ENCODE measurements at regions not wholly inside any gene's neighbourhood (a gene's known extent, or its start where the extent isn't known, plus 50 kb on each side); places are given as distances from the start of the nearest gene placed in this dataset.

- Histone ChIP-seq H3K27ac (no peak overlapping the region), H3K4me3 (no peak overlapping the region), H3K36me3 (no peaks in the 10 kb centered on the region), H3K27me3 (no peaks in the 10 kb centered on the region), H3K9me3 (no peaks in the 10 kb centered on the region), H3K4me1 (no peaks in the 10 kb centered on the region)
- intact Hi-C loops (cut with DNase I): no loop called here
- peak in 1 of 4 donors; percentile 37 for ATAC-seq
- DNase-seq: no peak
- WGBS (ENCODE audit: insufficient coverage, low coverage, low lambda C conversion rate, missing lambda C conversion rate): 50% methylated on average over 1 of the region's 1 CpG
- TF ChIP-seq POLR2A (IDR thresholded peaks at IDR 0.05) (no peak), CTCF (IDR thresholded peaks at IDR 0.05) (no peak)
These were observed 138.6 kb upstream of the TRHDE start for GRCh38 chr12:72133497-72134055.

DNA sequence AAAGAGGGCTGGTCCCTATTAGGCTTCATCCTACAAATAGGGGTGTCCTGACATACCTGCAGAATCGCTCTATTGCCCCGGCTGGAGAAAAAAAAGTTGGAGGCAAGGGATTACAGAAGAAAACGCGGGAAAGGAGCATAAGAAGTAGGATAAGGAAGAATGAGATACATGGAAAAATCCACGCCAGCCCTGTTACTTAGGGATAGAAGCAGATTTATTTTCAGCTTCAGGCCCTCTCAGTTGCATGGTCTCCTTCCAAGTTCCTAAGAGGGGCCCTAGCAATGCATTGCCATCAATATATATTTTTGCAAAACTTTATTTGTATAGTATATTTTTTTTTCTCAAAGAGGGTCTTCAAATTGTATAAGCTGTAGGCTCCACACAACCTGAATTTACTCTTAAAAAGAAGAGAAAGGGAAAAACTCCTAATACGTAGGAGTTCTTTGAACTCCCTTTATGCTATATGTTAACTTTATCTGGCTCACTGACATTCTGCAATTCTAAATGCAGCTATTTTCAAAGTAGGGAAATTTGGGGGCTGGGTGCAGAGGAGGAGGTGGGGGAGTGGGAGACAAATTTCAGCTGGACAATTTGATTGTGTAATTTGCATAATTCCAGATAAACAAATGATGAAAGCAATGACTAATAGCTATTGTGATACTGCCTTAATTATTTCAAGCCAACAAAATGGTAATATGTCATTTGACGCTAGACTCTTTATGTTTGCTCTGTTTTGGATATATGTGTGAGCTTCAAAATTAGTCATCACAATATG is 137.7 kb upstream of the TRHDE start:
- no peak overlapping the region for H3K4me3 ChIP-seq
- no peaks in the 10 kb centered on the region for H3K36me3 ChIP-seq
- WGBS (ENCODE audit: insufficient coverage, low coverage, low lambda C conversion rate, missing lambda C conversion rate): 44% methylated on average over 7 of the region's 7 CpGs
- no peak for DNase-seq
- ATAC-seq: no peak
- intact Hi-C loops (cut with DNase I): no loop called here
- H3K27me3 ChIP-seq: no peaks in the 10 kb centered on the region
- H3K27ac ChIP-seq: no peak overlapping the region
- H3K4me1 ChIP-seq: no peaks in the 10 kb centered on the region
- H3K9me3 ChIP-seq: no peaks in the 10 kb centered on the region
- TF ChIP-seq CTCF (IDR thresholded peaks at IDR 0.05) (no peak), POLR2A (IDR thresholded peaks at IDR 0.05) (no peak)

DNA sequence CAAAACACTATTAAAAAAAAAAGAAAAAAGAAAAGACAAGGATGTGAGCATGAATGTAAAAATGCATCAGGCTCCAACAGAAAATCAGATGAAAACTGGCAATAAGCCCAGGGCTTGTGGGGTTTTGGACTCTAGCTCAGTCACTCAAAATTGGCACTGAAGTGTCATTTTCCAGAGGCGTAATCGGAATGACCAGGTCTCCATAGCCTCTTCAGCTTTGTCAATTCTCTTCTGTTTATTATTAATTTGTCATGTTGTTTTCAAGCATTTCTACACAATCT is 137.2 kb upstream of the TRHDE start:
- DNase-seq: no peak
- Histone ChIP-seq H3K4me3 (no peak overlapping the region), H3K4me1 (no peaks in the 10 kb centered on the region), H3K27me3 (no peaks in the 10 kb centered on the region), H3K9me3 (no peaks in the 10 kb centered on the region), H3K27ac (no peak overlapping the region), H3K36me3 (no peaks in the 10 kb centered on the region)
- intact Hi-C loops (cut with DNase I): no loop called here
- WGBS (ENCODE audit: insufficient coverage, low coverage, low lambda C conversion rate, missing lambda C conversion rate): 30% methylated on average over 2 of the region's 2 CpGs
- ATAC-seq: no peak
- TF ChIP-seq POLR2A (IDR thresholded peaks at IDR 0.05): no peak
- no peak for TF ChIP-seq CTCF (IDR thresholded peaks at IDR 0.05)

DNA sequence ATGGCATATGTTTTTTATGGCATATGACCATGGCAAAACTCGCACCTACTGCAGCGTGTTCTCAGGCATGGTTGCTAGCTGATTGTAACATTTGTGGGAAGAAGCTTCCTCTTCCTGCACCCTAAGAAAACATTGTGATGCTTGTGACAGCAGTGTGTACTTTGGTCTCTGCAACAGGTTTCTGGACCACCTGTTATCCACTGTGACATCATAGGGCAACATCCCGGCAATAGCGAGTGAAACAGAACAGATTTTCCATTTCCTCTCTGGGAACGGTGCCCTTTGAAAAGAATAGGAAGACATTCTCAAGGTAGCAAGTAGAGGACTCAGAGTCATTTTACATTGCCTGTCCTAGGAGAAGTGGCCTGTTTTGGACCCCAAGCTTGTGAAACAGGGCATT is 135.4 kb upstream of the TRHDE start:
- Histone ChIP-seq H3K27ac (no peak overlapping the region), H3K36me3 (no peaks in the 10 kb centered on the region), H3K4me1 (no peaks in the 10 kb centered on the region), H3K9me3 (no peaks in the 10 kb centered on the region), H3K4me3 (no peak overlapping the region), H3K27me3 (no peaks in the 10 kb centered on the region)
- no peak for DNase-seq
- 70% methylated on average over 5 of the region's 5 CpGs for WGBS (ENCODE audit: insufficient coverage, low coverage, low lambda C conversion rate, missing lambda C conversion rate)
- no peak for ATAC-seq
- no peak for TF ChIP-seq CTCF (IDR thresholded peaks at IDR 0.05)
- TF ChIP-seq POLR2A (IDR thresholded peaks at IDR 0.05): no peak
- intact Hi-C loops (cut with DNase I): no loop called here
